GM18505 (cell line): ENCODE measurements at regions not wholly inside any gene's neighbourhood (a gene's known extent, or its start where the extent isn't known, plus 50 kb on each side); places are given as distances from the start of the nearest gene placed in this dataset.
"Not testable (repeated sequence)": the region's sequence is repeated elsewhere in the genome, so short reads cannot be mapped to it uniquely, and the experiment has no call there.

Source experiments
- ATAC-seq: cut with Tn5 transposase; IDR thresholded peaks from one replicate; pipeline ENCODE4 v1.9.1; 2021; ENCODE audit not compliant: unreplicated experiment
- POLR2A ChIP-seq: IDR thresholded peaks from 4 replicates; pipeline ENCODE4 v1.6.1; 2011; ENCODE audit warnings: borderline replicate concordance; ENCODE audit not compliant: insufficient read depth, insufficient read length; ENCODE audit errors: extremely low read depth

DNA sequence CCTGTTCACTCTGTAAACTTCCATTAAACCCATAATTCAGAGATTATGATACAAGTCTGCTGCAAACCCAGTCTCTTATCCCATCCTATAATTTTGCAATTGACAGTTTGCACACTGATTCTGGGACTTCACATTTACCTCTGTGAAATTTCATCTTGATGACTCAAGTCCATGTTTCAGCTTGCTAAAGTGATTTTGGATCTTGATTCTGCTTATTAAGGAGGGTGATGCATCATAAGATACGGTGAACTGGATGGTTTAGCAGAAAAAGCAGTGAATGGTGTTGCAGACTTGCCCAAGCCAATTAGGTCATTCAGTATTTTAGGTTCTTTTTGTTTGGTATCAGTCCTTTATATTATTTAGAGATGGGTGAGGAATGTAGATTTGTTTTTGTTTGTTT, 125.5 kb upstream of the PODXL start:
- no peak for ATAC-seq
- TF ChIP-seq POLR2A: no peak

DNA sequence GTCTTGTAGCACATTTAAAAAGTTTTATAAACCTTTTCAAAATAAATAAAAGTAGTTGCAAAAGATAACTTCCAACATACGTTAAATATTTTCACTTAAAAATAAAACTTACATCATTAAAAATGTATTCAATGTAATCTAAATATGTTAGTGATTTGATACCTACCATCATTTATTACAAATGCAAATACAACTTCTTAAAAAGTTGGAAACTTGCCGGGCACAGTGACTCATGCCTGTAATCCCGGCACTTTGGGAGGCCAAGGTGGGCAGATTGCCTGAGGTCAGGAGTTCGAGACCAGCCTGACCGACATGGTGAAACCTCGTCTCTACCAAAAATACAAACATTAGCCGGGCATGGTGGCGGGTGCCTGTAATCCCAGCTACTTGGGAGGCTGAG, 122.6 kb upstream of the PODXL start:
- not testable (repeated sequence) for ATAC-seq

- not testable (repeated sequence) for ATAC-seq
Observed at GRCh38 chr7:131676850-131677249, 120.4 kb upstream of the PODXL start.

DNA sequence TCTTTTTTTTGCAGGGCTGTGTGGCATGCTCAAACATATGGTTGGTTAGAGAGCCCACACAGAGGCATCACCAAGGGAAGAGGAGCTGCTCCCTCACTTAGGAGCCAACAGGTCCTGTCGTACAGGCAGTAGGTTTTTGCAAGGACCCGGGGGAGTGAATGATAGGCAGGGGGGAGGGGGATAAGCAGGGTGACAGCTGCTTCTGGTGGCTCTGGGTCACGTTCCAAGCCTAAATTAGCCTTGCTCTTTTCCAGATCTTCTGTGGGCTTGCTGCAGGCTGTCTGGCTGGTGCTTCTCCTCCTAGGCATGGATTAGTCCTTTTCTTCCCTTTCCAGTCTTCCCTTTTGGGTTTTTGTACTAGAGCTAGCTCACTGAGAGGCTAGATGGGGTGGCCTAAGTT, 117.7 kb upstream of the PODXL start:
- TF ChIP-seq POLR2A: no peak
- ATAC-seq: no peak

- TF ChIP-seq POLR2A: no peak
- no peak for ATAC-seq
Observed at GRCh38 chr7:131673576-131673975, 117.1 kb upstream of the PODXL start.

DNA sequence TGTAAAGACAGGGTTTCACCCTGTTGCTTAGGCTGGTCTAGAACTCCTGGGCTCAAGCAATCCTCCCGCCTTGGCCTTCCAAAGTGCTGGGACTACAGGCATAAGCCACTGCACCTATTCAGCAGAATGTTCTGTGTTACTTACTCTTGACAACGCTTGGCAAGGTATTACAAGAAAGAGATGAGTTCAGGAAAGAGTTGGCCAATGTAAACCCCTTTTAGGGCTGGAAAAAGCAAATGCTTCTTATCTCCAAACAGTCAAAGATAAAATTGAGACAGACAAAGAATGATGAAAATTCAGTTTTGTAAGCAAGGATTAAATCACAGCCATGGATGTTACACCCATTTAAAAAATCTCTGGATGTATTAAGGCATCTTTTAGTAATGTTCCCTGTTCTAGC, 114.0 kb upstream of the PODXL start:
- no peak for TF ChIP-seq POLR2A
- ATAC-seq: no peak

- no peak for TF ChIP-seq POLR2A
- no peak for ATAC-seq
Observed at GRCh38 chr7:131667699-131668098, 111.3 kb upstream of the PODXL start.

DNA sequence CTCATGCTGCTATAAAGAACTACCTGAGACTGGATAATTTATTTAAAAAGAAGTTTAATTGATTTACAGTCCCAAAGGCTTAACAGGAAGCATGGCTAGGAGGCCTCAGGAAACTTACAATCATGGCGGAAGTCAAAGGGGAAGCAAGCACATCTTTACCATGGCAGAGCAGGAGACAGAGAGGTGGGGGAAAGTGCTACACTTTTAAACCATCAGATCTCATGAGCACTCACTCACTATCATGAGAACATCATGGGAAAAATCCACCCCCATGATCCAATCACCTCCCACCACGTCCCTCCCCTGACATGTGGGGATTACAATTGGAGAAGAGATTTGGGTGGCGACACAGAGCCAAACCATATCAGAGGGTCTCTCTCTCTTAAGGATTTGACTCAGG, 108.6 kb upstream of the PODXL start:
- TF ChIP-seq POLR2A: no peak
- no peak for ATAC-seq

GRCh38 chr7:131664570-131664969, 108.1 kb upstream of the PODXL start:
- no peak for ATAC-seq
- no peak for TF ChIP-seq POLR2A

DNA sequence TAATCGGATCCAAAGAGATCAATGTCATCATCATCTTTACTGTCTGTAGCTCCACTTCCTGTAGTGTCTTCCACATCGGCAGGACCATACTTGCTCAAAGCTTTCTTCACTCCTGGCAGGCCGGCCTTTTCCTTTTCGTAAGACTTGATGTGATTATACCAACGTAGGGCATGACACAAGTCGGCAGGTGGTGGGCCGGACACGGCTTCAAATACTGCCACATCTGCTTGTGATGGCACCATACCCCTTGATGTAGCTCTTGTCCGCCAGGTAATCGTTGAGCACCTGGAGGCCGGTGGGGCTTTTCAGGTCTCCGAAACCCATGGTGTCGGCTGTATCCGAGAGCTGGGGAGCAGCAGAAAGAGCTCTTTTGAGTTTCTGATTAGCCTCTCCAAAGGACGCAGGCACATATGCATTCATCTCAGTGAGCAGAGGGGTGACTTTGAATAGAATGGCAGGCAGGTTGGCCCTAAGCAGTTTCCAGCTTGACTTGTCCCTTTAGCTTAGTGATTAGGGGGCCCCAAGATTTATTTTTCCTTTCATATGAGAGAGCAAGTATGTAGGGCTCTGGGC, 106.0 kb upstream of the PODXL start:
- not testable (repeated sequence) for ATAC-seq

- no peak for TF ChIP-seq POLR2A
- no peak for ATAC-seq
Observed at GRCh38 chr7:131657881-131658280, 101.5 kb upstream of the PODXL start.

- TF ChIP-seq POLR2A: no peak
- no peak for ATAC-seq
Observed at GRCh38 chr7:131656980-131657723, 100.7 kb upstream of the PODXL start.

GRCh38 chr7:131655866-131656265, 99.4 kb upstream of the PODXL start:
- no peak for TF ChIP-seq POLR2A
- no peak for ATAC-seq

DNA sequence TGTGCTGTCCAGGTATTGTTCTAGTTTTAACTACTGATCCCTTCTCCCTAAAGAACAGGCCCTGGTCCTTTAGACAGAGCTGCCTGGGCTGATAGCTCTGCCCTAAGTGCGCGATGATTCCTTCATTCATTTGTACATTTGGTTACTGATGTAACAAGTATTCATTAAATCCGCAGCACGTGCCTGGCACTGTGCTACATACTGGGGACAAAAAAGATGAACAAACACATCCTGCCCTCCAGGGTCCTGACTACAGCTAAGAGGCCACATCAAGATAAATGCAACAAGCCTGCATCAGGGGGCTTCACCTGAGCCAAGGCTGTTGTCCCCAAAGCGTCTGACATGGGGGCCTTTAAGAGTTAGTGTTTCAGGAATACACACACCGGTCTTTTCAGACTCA, 99.0 kb upstream of the PODXL start:
- no peak for TF ChIP-seq POLR2A
- ATAC-seq: no peak
